MM.1S (cell line): ENCODE measurements at regions not wholly inside any gene's neighbourhood (a gene's known extent, or its start where the extent isn't known, plus 50 kb on each side); places are given as distances from the start of the nearest gene placed in this dataset.

Source experiments
- DNase-seq: peaks from one replicate; pipeline ENCODE4 v3.0.0-alpha.2; 2015
- H2AFZ ChIP-seq: fragments of 300-600 bp; sonication (generic); 2 replicates; pipeline ENCODE4 v1.6.0; 2016; ENCODE audit warnings: antibody characterized with exemption, low read length
- H3F3A ChIP-seq: fragments of 300-600 bp; sonication (generic); 2 replicates; pipeline ENCODE4 v1.6.1; 2016; ENCODE audit warnings: mild to moderate bottlenecking, antibody characterized with exemption, low read length, moderate library complexity, mixed read lengths; ENCODE audit not compliant: insufficient read depth
- H3K27ac ChIP-seq: fragments of 300-600 bp; sonication (generic); 2 replicates; pipeline ENCODE4 v1.5.1; 2016; ENCODE audit warnings: mild to moderate bottlenecking, low read length
- H3K27me3 ChIP-seq: fragments of 300-600 bp; sonication (generic); replicated peaks from 2 replicates; pipeline ENCODE4 v1.6.0; 2016; ENCODE audit warnings: low read length; ENCODE audit not compliant: insufficient read depth
- H3K36me3 ChIP-seq: fragments of 300-600 bp; sonication (generic); replicated peaks from 2 replicates; pipeline ENCODE4 v1.6.1; 2016; ENCODE audit warnings: mild to moderate bottlenecking, low read length, mixed read lengths; ENCODE audit not compliant: insufficient read depth
- H3K4me1 ChIP-seq: fragments of 300-600 bp; sonication (generic); 2 replicates; pipeline ENCODE4 v1.6.1; 2016; ENCODE audit warnings: low read length, mixed read lengths
- H3K4me2 ChIP-seq: fragments of 300-600 bp; sonication (generic); 2 replicates; pipeline ENCODE4 v1.6.0; 2016; ENCODE audit warnings: low read depth, low read length
- H3K4me3 ChIP-seq: fragments of 300-600 bp; sonication (generic); 2 replicates; pipeline ENCODE4 v1.5.1; 2016; ENCODE audit warnings: low read length, mixed read lengths
- H3K79me2 ChIP-seq: fragments of 300-600 bp; sonication (generic); 2 replicates; pipeline ENCODE4 v1.6.1; 2016; ENCODE audit warnings: mixed run types, low read length, mixed read lengths
- H3K9ac ChIP-seq: fragments of 300-600 bp; sonication (generic); 2 replicates; pipeline ENCODE4 v1.6.1; 2016; ENCODE audit warnings: low read length, mixed read lengths
- H3K9me2 ChIP-seq: fragments of 300-600 bp; sonication (generic); replicated peaks from 2 replicates; pipeline ENCODE4 v1.6.1; 2016; ENCODE audit warnings: mild to moderate bottlenecking, low read length, mixed read lengths; ENCODE audit not compliant: insufficient read depth
- H3K9me3 ChIP-seq: fragments of 300-600 bp; sonication (generic); replicated peaks from 2 replicates; pipeline ENCODE4 v1.6.1; 2016; ENCODE audit warnings: mild to moderate bottlenecking, low read length, mixed read lengths; ENCODE audit not compliant: insufficient read depth
- H4K20me1 ChIP-seq: fragments of 300-600 bp; sonication (generic); 2 replicates; pipeline ENCODE4 v1.6.1; 2016; ENCODE audit warnings: mild to moderate bottlenecking, low read length, moderate library complexity, mixed read lengths; ENCODE audit not compliant: insufficient read depth
- EZH2 ChIP-seq: fragments of 300-600 bp; sonication (generic); optimal IDR thresholded peaks from 2 replicates; pipeline ENCODE3; 2017; ENCODE audit warnings: low read depth, mild to moderate bottlenecking, antibody characterized with exemption, low read length, mixed read lengths
- EZH2phosphoT487 ChIP-seq: fragments of 300-600 bp; sonication (generic); IDR thresholded peaks from 2 replicates; pipeline ENCODE4 v1.6.1; 2018; ENCODE audit warnings: antibody characterized with exemption, low read length
- TF ChIP-seq, protein P1 (sequence below): fragments of 300-600 bp; sonication (generic); IDR thresholded peaks from 2 replicates; pipeline ENCODE4 v1.5.1; 2016; ENCODE audit warnings: antibody characterized with exemption, low read length, mixed read lengths

DNA sequence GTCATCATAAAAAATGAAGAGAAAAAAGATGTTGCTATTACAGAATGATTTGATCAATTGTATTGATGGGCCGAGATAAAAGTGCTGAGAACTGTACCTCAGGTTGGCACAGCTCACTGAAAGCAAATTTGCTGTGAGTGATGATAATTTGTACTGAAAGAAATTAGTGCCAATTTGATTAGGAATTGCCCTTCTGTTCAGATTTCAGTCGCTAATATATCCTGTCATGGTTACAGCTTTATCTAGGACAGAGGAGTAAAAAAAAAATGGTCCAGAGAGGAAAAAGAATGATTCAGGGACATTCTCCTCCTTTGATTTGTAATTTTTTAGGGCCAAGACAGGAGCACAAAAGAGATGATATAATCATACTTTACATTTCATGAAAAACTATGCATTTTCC is 1264.2 kb downstream of the ROBO2 start:
- no peaks in the 10 kb centered on the region for H3K27me3 ChIP-seq
- no peaks in the 10 kb centered on the region for H3F3A ChIP-seq
- H3K9me2 ChIP-seq = no peaks in the 10 kb centered on the region
- H3K4me2 ChIP-seq = no peak overlapping the region
- no peaks in the 10 kb centered on the region for H3K4me1 ChIP-seq
- no peaks in the 10 kb centered on the region for H3K79me2 ChIP-seq
- H4K20me1 ChIP-seq = no peaks in the 10 kb centered on the region
- H2AFZ ChIP-seq = no peak overlapping the region
- no peaks in the 10 kb centered on the region for H3K9me3 ChIP-seq
- H3K27ac ChIP-seq = no peak overlapping the region
- no peak for DNase-seq
- no peak overlapping the region for H3K9ac ChIP-seq
- H3K4me3 ChIP-seq = no peak overlapping the region
- TF ChIP-seq, protein P1, sequence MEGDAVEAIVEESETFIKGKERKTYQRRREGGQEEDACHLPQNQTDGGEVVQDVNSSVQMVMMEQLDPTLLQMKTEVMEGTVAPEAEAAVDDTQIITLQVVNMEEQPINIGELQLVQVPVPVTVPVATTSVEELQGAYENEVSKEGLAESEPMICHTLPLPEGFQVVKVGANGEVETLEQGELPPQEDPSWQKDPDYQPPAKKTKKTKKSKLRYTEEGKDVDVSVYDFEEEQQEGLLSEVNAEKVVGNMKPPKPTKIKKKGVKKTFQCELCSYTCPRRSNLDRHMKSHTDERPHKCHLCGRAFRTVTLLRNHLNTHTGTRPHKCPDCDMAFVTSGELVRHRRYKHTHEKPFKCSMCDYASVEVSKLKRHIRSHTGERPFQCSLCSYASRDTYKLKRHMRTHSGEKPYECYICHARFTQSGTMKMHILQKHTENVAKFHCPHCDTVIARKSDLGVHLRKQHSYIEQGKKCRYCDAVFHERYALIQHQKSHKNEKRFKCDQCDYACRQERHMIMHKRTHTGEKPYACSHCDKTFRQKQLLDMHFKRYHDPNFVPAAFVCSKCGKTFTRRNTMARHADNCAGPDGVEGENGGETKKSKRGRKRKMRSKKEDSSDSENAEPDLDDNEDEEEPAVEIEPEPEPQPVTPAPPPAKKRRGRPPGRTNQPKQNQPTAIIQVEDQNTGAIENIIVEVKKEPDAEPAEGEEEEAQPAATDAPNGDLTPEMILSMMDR = no peak
- no peak for TF ChIP-seq EZH2phosphoT487
- no peak for TF ChIP-seq EZH2
- no peaks in the 10 kb centered on the region for H3K36me3 ChIP-seq

DNA sequence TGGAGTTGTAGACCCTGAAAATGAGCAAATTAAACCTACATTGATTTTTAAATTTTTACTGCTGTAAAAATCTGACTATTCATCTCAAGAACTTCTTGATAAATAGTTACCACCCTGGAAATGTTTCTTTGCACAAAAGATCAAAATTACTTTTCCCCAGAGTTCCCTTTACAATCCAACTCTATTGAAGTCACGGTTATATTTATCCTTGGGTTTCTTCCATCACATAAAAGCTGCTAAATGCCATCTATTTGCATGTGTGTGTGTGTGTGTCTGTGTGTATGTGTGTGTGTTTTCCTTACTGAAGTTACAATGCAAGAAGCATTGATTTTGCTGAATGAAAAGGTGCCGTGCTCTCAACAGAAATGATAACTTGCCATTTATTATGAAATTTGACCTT is 1273.0 kb downstream of the ROBO2 start:
- Histone ChIP-seq H4K20me1 (no peaks in the 10 kb centered on the region), H3K9me3 (no peaks in the 10 kb centered on the region), H3F3A (no peaks in the 10 kb centered on the region), H3K4me3 (no peak overlapping the region), H3K9ac (no peak overlapping the region), H3K4me2 (no peak overlapping the region), H3K36me3 (no peaks in the 10 kb centered on the region), H3K4me1 (no peaks in the 10 kb centered on the region), H2AFZ (no peak overlapping the region), H3K79me2 (no peaks in the 10 kb centered on the region), H3K27ac (no peak overlapping the region), H3K9me2 (no peaks in the 10 kb centered on the region), H3K27me3 (no peaks in the 10 kb centered on the region)
- TF ChIP-seq EZH2 (no peak), EZH2phosphoT487 (no peak)
- TF ChIP-seq, protein P1 = no peak
- DNase-seq = no peak

DNA sequence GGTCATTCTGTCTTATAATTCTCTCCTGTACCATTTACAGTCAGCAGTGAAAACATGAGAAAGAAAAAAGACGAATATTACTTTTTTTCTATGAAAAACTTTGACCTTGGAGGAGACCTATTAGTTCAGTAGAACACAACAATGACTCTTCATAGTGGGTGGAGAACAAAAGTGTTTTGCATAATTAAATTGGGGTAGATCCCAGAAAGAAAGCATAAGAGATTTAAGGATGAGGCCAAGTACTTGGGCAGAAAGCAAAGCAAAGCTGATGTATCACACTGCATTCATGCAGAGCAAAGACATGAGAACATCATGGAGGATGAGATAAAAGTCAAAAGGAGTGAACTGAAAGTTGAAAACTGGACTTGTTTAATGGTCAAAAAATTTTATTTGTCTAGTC is 1273.4 kb downstream of the ROBO2 start:
- TF ChIP-seq EZH2 (no peak), EZH2phosphoT487 (no peak)
- TF ChIP-seq, protein P1 = no peak
- Histone ChIP-seq H2AFZ (no peak overlapping the region), H4K20me1 (no peaks in the 10 kb centered on the region), H3K4me1 (no peaks in the 10 kb centered on the region), H3F3A (no peaks in the 10 kb centered on the region), H3K36me3 (no peaks in the 10 kb centered on the region), H3K9me2 (no peaks in the 10 kb centered on the region), H3K4me3 (no peak overlapping the region), H3K4me2 (no peak overlapping the region), H3K9me3 (no peaks in the 10 kb centered on the region), H3K9ac (no peak overlapping the region), H3K27me3 (no peaks in the 10 kb centered on the region), H3K79me2 (no peaks in the 10 kb centered on the region), H3K27ac (no peak overlapping the region)
- no peak for DNase-seq

DNA sequence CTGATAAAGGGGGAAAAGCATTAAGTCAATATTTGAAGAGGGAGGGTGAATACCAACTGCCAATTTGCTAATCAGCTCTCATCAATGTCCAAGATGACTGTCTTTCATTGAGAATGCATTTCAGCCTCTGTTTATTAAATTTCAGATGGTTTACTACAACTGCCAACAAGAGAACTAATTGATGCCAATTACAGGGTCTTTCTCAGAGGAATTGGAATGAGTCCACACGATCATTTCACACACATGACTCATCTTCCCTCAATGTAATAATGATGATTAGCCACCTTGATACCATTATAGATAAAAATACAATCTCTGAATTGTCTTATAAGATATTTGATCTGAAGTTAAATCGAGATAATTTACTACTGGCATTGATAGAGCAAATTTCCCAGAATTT is 1274.4 kb downstream of the ROBO2 start:
- no peaks in the 10 kb centered on the region for H3K4me1 ChIP-seq
- no peaks in the 10 kb centered on the region for H3K27me3 ChIP-seq
- TF ChIP-seq EZH2phosphoT487 = no peak
- TF ChIP-seq, protein P1 = no peak
- TF ChIP-seq EZH2 = no peak
- H3K4me3 ChIP-seq = no peak overlapping the region
- H3K4me2 ChIP-seq = no peak overlapping the region
- no peaks in the 10 kb centered on the region for H3F3A ChIP-seq
- H4K20me1 ChIP-seq = no peaks in the 10 kb centered on the region
- no peaks in the 10 kb centered on the region for H3K9me2 ChIP-seq
- no peak for DNase-seq
- H3K9ac ChIP-seq = no peak overlapping the region
- H3K79me2 ChIP-seq = no peaks in the 10 kb centered on the region
- no peak overlapping the region for H2AFZ ChIP-seq
- H3K9me3 ChIP-seq = no peaks in the 10 kb centered on the region
- H3K27ac ChIP-seq = no peak overlapping the region
- no peaks in the 10 kb centered on the region for H3K36me3 ChIP-seq
